GM12878 (cell line): ENCODE measurements at regions not wholly inside any gene's neighbourhood (a gene's known extent, or its start where the extent isn't known, plus 50 kb on each side); places are given as distances from the start of the nearest gene placed in this dataset.

ENCODE experiments used
- ATAC-seq: fragments of 200-7000 bp; cut with Tn5 transposase; 3 replicates; pipeline ENCODE4 v1.9.1; 2020; ENCODE audit warnings: mild to moderate bottlenecking, moderate library complexity
- BruUV-seq: library from RNA; stranded (reverse); fragments of 400-500 nt; replicated peaks from 2 replicates; lab custom pipeline; 2021; lab: Mats Ljungman, UMichigan
- CTCF ChIA-PET: fragments of 300-600 bp; sonication (Branson Sonifier 250); formaldehyde crosslinking; extraction: SDS; loops from one replicate; lab custom pipeline; 2021; ENCODE audit warnings: inconsistent platforms; lab: Yijun Ruan, JAX
- POLR2A ChIA-PET: fragments of 350-600 bp; formaldehyde crosslinking; extraction: SDS; loops from one replicate; lab custom pipeline; 2021; ENCODE audit warnings: inconsistent platforms; lab: Charles Lee
- RAD21 ChIA-PET: fragments of 300-600 bp; sonication (Branson Sonifier 250); formaldehyde crosslinking; loops from one replicate; lab custom pipeline; 2023; ENCODE audit warnings: antibody characterized with exemption; ENCODE audit not compliant: unreplicated experiment; lab: Charles Lee
- SMC1A ChIA-PET: fragments of 300-600 bp; sonication (Branson Sonifier 250); formaldehyde crosslinking; loops from one replicate; lab custom pipeline; 2023; ENCODE audit not compliant: unreplicated experiment, uncharacterized antibody; lab: Charles Lee
- DNase-seq: peaks from one replicate; pipeline ENCODE4 v3.0.0-alpha.2; 2011; ENCODE audit warnings: low read depth, low spot score
- FAIRE-seq: peaks from 3 replicates; lab custom pipeline; 2011; peaks lifted over from hg19 to GRCh38; lab: Jason Lieb, UNC
- H2AFZ ChIP-seq: 2 replicates; pipeline ENCODE4 v1.6.0; 2011; ENCODE audit warnings: low read depth, low read length, control low read depth; ENCODE audit not compliant: control insufficient read depth
- H3K27ac ChIP-seq: 2 replicates; pipeline ENCODE4 v1.5.1; 2011; ENCODE audit warnings: control low read depth; ENCODE audit not compliant: control insufficient read depth, insufficient read depth
- H3K27me3 ChIP-seq, 2 experiments: replicated peaks in 1 of 2; 2 replicates each; pipeline versions ENCODE4 v1.6.0 to v1.6.1; 2011; ENCODE audit warnings: low read length in 1 of 2; ENCODE audit not compliant: control insufficient read depth in 2 of 2, insufficient read depth in 2 of 2
- H3K36me3 ChIP-seq, 2 experiments: 2 replicates each; pipeline ENCODE4 v1.5.1; 2011; ENCODE audit warnings: low read length in 1 of 2; ENCODE audit not compliant: control insufficient read depth in 2 of 2, insufficient read depth in 2 of 2
- H3K4me1 ChIP-seq: 2 replicates; pipeline ENCODE4 v1.6.1; 2011; ENCODE audit warnings: mild to moderate bottlenecking, low read length, moderate library complexity, mixed read lengths; ENCODE audit not compliant: control insufficient read depth, insufficient read depth
- H3K4me2 ChIP-seq: 2 replicates; pipeline ENCODE4 v1.6.0; 2011; ENCODE audit warnings: control low read depth; ENCODE audit not compliant: control insufficient read depth, insufficient read depth
- H3K4me3 ChIP-seq: fragments of 200-600 bp; sonication (generic); 2 replicates; pipeline ENCODE4 v1.5.1; 2016
- H3K79me2 ChIP-seq: 2 replicates; pipeline ENCODE4 v1.6.0; 2011; ENCODE audit warnings: low read length; ENCODE audit not compliant: control insufficient read depth, insufficient read depth
- H3K9ac ChIP-seq: 2 replicates; pipeline ENCODE4 v1.8.0; 2011; ENCODE audit warnings: low read length, control low read depth, mixed read lengths; ENCODE audit not compliant: control insufficient read depth, insufficient read depth
- H3K9me3 ChIP-seq: replicated peaks from 3 replicates; pipeline ENCODE4 v1.5.1; 2011; ENCODE audit warnings: mild to moderate bottlenecking, low read length; ENCODE audit not compliant: control insufficient read depth, insufficient read depth
- H4K20me1 ChIP-seq: 2 replicates; pipeline ENCODE4 v1.6.0; 2011; ENCODE audit not compliant: control insufficient read depth, insufficient read depth
- FOXK2 ChIP-seq: fragments of 450-650 bp; IDR thresholded peaks from 2 replicates; pipeline ENCODE4 v1.6.1; 2017; ENCODE audit warnings: mild to moderate bottlenecking, moderate library complexity
- HDGF ChIP-seq: fragments of 450-650 bp; IDR thresholded peaks from 2 replicates; pipeline ENCODE4 v1.6.1; 2016; ENCODE audit warnings: antibody characterized with exemption
- NBN ChIP-seq: fragments of 450-650 bp; IDR thresholded peaks from 2 replicates; pipeline ENCODE4 v1.6.1; 2016
- NFXL1 ChIP-seq: fragments of 450-650 bp; IDR thresholded peaks from 2 replicates; pipeline ENCODE4 v1.6.1; 2017; ENCODE audit warnings: antibody characterized with exemption, mild to moderate bottlenecking, borderline replicate concordance
- POU2F2 ChIP-seq: IDR thresholded peaks from 3 replicates; pipeline ENCODE4 v1.6.1; 2011; ENCODE audit warnings: low read depth, mild to moderate bottlenecking, low read length, borderline replicate concordance
- SREBF2 ChIP-seq: IDR thresholded peaks from 2 replicates; pipeline ENCODE4 v1.6.1; 2012; ENCODE audit warnings: mild to moderate bottlenecking, low read length
- TARDBP ChIP-seq: IDR thresholded peaks from 2 replicates; pipeline ENCODE4 v1.6.1; 2016; ENCODE audit warnings: borderline replicate concordance
- ZNF384 ChIP-seq: IDR thresholded peaks from 2 replicates; pipeline ENCODE4 v1.6.1; 2012; ENCODE audit warnings: low read depth, mild to moderate bottlenecking, low read length, improper control_type of control experiment, borderline replicate concordance
- WGBS: methylation state at CpG from one replicate; pipeline ENCODE4 v1.1.6; 2016; ENCODE audit warnings: low lambda C conversion rate; ENCODE audit not compliant: insufficient replicate concordance, insufficient coverage; ENCODE audit errors: missing lambda C conversion rate; 5-methylcytosine and 5-hydroxymethylcytosine counted together
- in situ Hi-C: fragments of 300-500 bp; cut with MboI; formaldehyde crosslinking; loops from 9 replicates; pipeline ENCODE4 v1.14.3; 2018; ENCODE audit warnings: mixed read lengths
- intact Hi-C: fragments of 100-400 bp; cut with micrococcal nuclease; formaldehyde crosslinking; loops from one replicate; pipeline ENCODE4 v1.14.2; 2022; ENCODE audit not compliant: unreplicated experiment

- ATAC-seq (no peak), DNase-seq (no peak), FAIRE-seq (peak; percentile 23)
- Histone ChIP-seq H3K9ac (no peak overlapping the region), H3K36me3 (peaks cover 0 to 7% of the 10 kb centered on the region in 2 experiments; a peak in 2 of 4 replicates), H3K4me2 (no peak overlapping the region), H3K27ac (no peak overlapping the region), H2AFZ (no peak overlapping the region), H3K79me2 (no peaks in the 10 kb centered on the region), H3K4me3 (no peak overlapping the region), H3K27me3 (no peaks in the 10 kb centered on the region), H4K20me1 (no peaks in the 10 kb centered on the region), H3K9me3 (no peaks in the 10 kb centered on the region), H3K4me1 (no peaks in the 10 kb centered on the region)
- in situ Hi-C loops = no loop called here
- TF ChIP-seq POU2F2 = no peak
- TF ChIP-seq SREBF2 = no peak
- TF ChIP-seq FOXK2 = no peak
- TF ChIP-seq NFXL1 = no peak
- no peak for TF ChIP-seq TARDBP
- TF ChIP-seq NBN = 0 out of 2 replicates have a peak, but pooled peaks have one; percentile 27
- 0 out of 2 replicates have a peak, but pooled peaks have one; percentile 40 for TF ChIP-seq HDGF
- TF ChIP-seq ZNF384 = no peak
- CTCF ChIA-PET = no interaction called here
- 86% methylated on average over 10 of the region's 12 CpGs for WGBS
- intact Hi-C loops = no loop called here
- RAD21 ChIA-PET = no interaction called here
- POLR2A ChIA-PET = interaction anchor here (0.7 kb wide), 1 partner anchor 554 kb away, joined by 6 read pairs; the partner anchor contains the start of gene TRIB2
- SMC1A ChIA-PET = interaction anchor here (1.0 kb wide), 1 partner anchor 13 kb away, joined by 3 read pairs; no protein-coding TSS in a partner anchor
- BruUV-seq = no TSS peak
These were observed 416.1 kb downstream of the LPIN1 start for GRCh38 chr2:12162269-12163247.
